ENCODE measurements at regions not wholly inside any gene's neighbourhood (a gene's known extent, or its start where the extent isn't known, plus 50 kb on each side); places are given as distances from the start of the nearest gene placed in this dataset.

- TF ChIP-seq EZH2 (IDR thresholded peaks at IDR 0.05; ENCODE audit: borderline replicate concordance, low read length) (no peak), CTCF (IDR thresholded peaks at IDR 0.05; ENCODE audit: low read length) (no peak)
- Histone ChIP-seq H3K79me2 (ENCODE audit: insufficient read depth, low read length) (no peaks in the 10 kb centered on the region), H3K4me2 (ENCODE audit: low read length) (no peak overlapping the region), H3K36me3 (ENCODE audit: insufficient read depth, low read length) (no peaks in the 10 kb centered on the region), H3K4me3 (ENCODE audit: low read depth, low read length, poor library complexity, severe bottlenecking) (no peak overlapping the region), H3K27ac (ENCODE audit: low read depth, low read length, poor library complexity, severe bottlenecking) (no peak overlapping the region), H3K9me3 (ENCODE audit: low read length) (no peaks in the 10 kb centered on the region), H3K27me3 (ENCODE audit: insufficient read depth, low read length) (no peaks in the 10 kb centered on the region), H2AFZ (ENCODE audit: low read length) (no peak overlapping the region), H4K20me1 (ENCODE audit: insufficient read depth, low read length) (no peaks in the 10 kb centered on the region), H3K4me1 (ENCODE audit: insufficient read depth, low read length, severe bottlenecking) (no peaks in the 10 kb centered on the region), H3K9ac (ENCODE audit: low read length) (no peak overlapping the region), H3K9me2 (ENCODE audit: low read depth, low read length) (no peaks in the 10 kb centered on the region), H3F3A (ENCODE audit: insufficient read depth, low read length) (no peaks in the 10 kb centered on the region)
Observed at GRCh38 chr12:87922736-87923135, 106.5 kb downstream of the C12orf50 start.

GRCh38 chr12:87921621-87922020, 107.6 kb downstream of the C12orf50 start:
- Histone ChIP-seq H3K4me2 (ENCODE audit: low read length) (no peak overlapping the region), H3K9me3 (ENCODE audit: low read length) (no peaks in the 10 kb centered on the region), H3K4me3 (ENCODE audit: low read depth, low read length, poor library complexity, severe bottlenecking) (no peak overlapping the region), H3K79me2 (ENCODE audit: insufficient read depth, low read length) (no peaks in the 10 kb centered on the region), H3K9me2 (ENCODE audit: low read depth, low read length) (no peaks in the 10 kb centered on the region), H3F3A (ENCODE audit: insufficient read depth, low read length) (no peaks in the 10 kb centered on the region), H3K36me3 (ENCODE audit: insufficient read depth, low read length) (no peaks in the 10 kb centered on the region), H2AFZ (ENCODE audit: low read length) (no peak overlapping the region), H3K9ac (ENCODE audit: low read length) (no peak overlapping the region), H3K4me1 (ENCODE audit: insufficient read depth, low read length, severe bottlenecking) (no peaks in the 10 kb centered on the region), H3K27me3 (ENCODE audit: insufficient read depth, low read length) (no peaks in the 10 kb centered on the region), H4K20me1 (ENCODE audit: insufficient read depth, low read length) (no peaks in the 10 kb centered on the region), H3K27ac (ENCODE audit: low read depth, low read length, poor library complexity, severe bottlenecking) (no peak overlapping the region)
- TF ChIP-seq CTCF (IDR thresholded peaks at IDR 0.05; ENCODE audit: low read length) (no peak), EZH2 (IDR thresholded peaks at IDR 0.05; ENCODE audit: borderline replicate concordance, low read length) (no peak)

- Histone ChIP-seq H3F3A (ENCODE audit: insufficient read depth, low read length) (no peaks in the 10 kb centered on the region), H3K27me3 (ENCODE audit: insufficient read depth, low read length) (no peaks in the 10 kb centered on the region), H4K20me1 (ENCODE audit: insufficient read depth, low read length) (no peaks in the 10 kb centered on the region), H3K36me3 (ENCODE audit: insufficient read depth, low read length) (no peaks in the 10 kb centered on the region), H3K9me3 (ENCODE audit: low read length) (no peaks in the 10 kb centered on the region), H3K79me2 (ENCODE audit: insufficient read depth, low read length) (no peaks in the 10 kb centered on the region), H3K27ac (ENCODE audit: low read depth, low read length, poor library complexity, severe bottlenecking) (no peak overlapping the region), H2AFZ (ENCODE audit: low read length) (no peak overlapping the region), H3K4me2 (ENCODE audit: low read length) (no peak overlapping the region), H3K4me3 (ENCODE audit: low read depth, low read length, poor library complexity, severe bottlenecking) (no peak overlapping the region), H3K9ac (ENCODE audit: low read length) (no peak overlapping the region), H3K4me1 (ENCODE audit: insufficient read depth, low read length, severe bottlenecking) (no peaks in the 10 kb centered on the region), H3K9me2 (ENCODE audit: low read depth, low read length) (no peaks in the 10 kb centered on the region)
- TF ChIP-seq EZH2 (IDR thresholded peaks at IDR 0.05; ENCODE audit: borderline replicate concordance, low read length) (no peak), CTCF (IDR thresholded peaks at IDR 0.05; ENCODE audit: low read length) (no peak)
Observed at GRCh38 chr12:87920139-87920538, 109.1 kb downstream of the C12orf50 start.

Measured in OCI-LY1 (cell line).